Activated CD4-positive, CD25-positive, alpha-beta regulatory T cell (primary cell): ENCODE measurements at regions not wholly inside any gene's neighbourhood (a gene's known extent, or its start where the extent isn't known, plus 50 kb on each side); places are given as distances from the start of the nearest gene placed in this dataset.

ENCODE experiments used
- DNase-seq, 4 experiments: peaks; one replicate each; lab custom pipeline; 2025; lab: John Stamatoyannopoulos, UW

- DNase-seq: no peak
Measured at GRCh38 chr3:30221619-30222018, 384.8 kb upstream of the TGFBR2 start.

DNA sequence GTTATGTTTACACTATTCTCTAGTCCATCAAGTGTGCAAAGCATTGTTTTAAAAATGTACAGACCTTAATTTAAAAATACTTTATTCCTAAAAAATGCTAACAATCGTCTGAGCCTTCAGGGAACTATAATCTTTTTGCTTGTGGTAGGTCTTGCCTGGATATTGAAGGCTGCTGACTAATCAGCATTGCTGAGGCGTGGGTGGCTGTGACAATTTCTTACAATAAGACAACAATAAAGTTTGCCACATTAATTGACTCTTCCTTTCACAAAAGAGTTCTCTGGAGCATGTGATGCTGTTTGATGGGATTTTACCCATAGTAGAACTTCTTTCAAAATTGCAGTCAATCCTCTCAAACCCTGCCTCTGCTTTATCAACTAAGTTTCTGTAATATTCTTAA lies 384.0 kb upstream of the TGFBR2 start:
- DNase-seq: no peak

DNA sequence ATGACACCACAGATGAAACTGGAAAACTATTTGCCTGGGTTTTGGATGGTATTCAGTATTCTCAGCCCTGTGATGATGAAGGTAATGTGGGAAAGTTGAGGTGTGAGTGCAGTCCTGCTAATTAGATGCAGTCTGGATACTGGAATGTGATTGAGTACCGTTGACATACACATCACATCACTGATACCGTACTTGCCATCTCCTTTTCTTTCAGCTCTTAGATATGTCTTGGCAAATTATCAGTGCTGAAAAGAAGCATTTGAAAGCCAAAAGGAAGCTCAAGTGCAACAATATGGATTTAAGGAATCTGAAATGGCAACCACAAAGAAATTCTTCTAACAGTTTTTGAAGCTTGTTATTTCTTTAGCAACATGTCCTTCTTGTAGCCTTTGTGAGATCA lies 381.4 kb upstream of the TGFBR2 start:
- DNase-seq: no peak

GRCh38 chr3:30226601-30227151 lies 379.7 kb upstream of the TGFBR2 start:
- no peak for DNase-seq

- DNase-seq: no peak
Measured at GRCh38 chr3:30227571-30228301, 378.7 kb upstream of the TGFBR2 start.

- no peak for DNase-seq
Measured at GRCh38 chr3:30228302-30228631, 378.1 kb upstream of the TGFBR2 start.

DNA sequence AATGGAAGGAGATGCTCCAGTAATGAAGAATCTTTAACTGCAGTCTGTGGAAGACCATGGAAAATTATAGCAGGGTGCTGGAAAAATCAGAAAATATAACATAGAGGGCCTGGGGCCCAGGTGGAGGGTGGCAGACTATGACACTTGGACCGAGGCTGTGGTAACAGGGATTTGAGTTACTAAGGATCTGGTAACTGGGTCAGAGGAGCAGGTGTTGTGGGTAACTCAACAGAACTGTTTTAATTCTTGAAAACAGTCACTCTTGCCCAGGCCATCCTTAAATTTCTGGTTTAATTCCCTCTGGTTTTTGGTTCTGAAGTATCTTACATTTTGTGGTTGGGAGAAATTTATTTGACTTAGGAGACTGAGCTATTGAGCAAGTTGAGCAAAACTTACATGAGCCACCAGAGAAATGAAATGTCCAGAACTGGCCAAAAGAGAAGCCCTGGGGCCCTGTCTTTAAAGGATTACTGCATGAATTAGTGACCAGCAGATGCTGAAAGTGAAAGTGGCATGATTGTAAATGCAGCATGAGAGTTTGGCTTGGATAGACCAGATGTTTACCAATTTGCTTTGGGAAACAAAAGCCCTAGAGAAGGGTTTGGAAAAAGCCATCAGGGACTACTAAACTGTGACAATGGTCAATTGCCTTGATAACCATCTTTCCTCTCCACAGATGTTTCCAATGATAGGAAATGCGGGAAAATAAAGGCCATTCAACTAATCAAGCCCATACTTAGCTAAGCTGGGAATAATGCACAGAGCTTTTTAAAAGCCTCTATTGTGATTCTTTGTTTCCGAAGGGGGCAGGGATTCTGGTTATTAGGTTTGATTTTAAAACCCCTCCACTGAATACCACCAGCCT lies 374.9 kb upstream of the TGFBR2 start:
- no peak for DNase-seq

GRCh38 chr3:30232142-30232541 lies 374.3 kb upstream of the TGFBR2 start:
- DNase-seq: no peak

DNA sequence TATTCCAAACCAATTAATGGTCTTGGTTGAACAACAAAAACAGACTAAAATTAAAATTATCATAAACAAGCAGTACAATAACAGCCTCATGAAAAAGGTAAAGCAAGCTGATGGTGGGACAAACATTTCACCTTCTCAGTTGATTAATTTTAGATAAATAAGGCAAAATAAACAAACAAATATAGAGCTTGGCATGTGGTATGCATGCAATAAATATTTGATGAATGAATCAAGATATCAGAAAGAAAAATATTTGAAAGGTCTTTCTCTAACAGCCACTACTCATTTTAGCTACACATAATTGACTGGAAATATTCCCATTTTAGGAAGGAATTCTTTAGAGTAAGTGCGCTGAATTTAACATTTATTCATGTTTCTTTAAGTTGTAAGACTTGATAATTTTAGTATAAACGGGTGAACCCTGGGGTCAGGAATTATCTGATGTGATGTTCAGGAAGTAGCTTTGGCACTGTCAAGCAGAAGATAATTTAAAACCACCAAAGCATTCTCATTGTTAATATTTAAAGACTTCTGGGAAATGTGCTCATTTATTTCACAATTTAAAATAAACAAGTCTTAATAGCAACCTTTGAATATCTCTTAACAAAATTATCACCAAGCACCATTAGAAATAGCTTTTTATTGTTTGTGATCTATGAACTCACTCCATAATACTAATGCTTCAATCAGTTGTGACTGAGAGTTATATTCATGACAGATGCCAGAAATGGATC lies 372.3 kb upstream of the TGFBR2 start:
- no peak for DNase-seq

DNA sequence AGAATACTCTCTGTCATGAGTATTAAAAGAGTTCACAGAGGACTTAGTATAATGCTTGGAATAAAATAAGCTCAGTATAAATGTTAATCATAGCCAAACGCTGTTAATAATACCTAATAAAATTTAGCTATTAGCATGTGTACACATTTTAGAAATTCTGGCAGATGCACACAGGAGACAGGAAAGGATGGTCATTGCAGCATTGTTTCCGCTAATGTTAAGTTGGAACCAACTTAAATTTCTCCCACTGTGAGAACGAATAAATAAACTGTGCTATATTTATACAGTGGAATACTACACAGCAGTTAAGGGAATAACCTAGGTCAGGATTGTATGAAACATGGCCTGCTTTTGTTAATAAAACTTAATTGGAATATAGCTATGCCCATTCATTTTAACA lies 370.4 kb upstream of the TGFBR2 start:
- no peak for DNase-seq

GRCh38 chr3:30241721-30242120 lies 364.7 kb upstream of the TGFBR2 start:
- DNase-seq: no peak

DNA sequence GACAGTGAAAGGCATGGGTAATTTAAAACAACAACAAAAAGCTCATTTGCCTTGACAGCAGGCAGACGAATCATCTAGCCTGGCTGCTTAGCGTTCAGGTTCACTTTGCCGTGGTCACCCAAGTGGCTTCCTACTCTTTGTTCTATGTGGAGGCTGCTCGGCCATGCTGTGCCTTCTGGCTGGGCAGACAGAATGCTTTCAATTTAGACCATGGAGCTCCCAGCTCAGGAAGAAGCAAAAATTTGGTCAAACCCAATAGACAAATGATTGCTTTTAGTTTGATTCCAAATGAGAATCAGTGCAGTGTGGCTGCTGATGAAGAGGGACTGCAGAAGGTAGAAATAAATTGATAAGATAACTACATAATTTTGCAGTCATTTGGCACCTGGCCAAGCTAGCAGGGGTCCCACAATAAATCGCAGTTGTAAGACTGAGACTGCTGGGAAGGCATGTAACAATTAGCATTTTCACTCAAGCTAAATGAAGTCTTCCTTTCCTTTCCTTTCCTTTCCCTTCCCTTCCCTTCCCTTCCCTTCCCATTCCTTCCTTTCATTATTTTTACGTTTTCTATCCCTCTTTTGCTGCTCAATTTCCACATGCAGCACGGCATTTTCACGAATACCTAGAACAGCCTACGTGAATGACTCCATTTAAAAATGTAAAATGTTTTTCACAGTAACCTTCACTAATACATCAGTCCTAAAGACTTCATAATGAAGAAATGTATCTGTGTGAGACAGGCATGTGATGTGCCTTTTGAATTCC lies 360.4 kb upstream of the TGFBR2 start:
- no peak for DNase-seq

DNA sequence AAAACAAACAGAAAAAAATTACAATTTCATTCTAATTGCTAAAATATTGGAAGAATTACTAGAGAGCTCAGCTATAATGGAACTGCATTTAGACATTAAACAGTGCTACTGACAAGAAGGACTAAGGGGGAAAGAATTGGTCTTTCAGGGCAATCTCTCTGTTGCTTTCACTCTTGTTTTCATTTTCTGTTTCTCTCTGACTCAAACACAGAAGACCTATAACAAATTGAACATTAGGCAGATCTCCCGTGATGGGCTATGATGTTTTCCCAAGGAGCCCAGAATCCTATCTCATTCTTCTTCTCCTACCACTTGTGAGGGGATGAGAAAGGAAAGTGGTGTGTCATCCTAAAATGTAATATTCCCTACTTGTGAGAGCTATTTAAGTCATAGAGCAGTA lies 358.0 kb upstream of the TGFBR2 start:
- no peak for DNase-seq

DNA sequence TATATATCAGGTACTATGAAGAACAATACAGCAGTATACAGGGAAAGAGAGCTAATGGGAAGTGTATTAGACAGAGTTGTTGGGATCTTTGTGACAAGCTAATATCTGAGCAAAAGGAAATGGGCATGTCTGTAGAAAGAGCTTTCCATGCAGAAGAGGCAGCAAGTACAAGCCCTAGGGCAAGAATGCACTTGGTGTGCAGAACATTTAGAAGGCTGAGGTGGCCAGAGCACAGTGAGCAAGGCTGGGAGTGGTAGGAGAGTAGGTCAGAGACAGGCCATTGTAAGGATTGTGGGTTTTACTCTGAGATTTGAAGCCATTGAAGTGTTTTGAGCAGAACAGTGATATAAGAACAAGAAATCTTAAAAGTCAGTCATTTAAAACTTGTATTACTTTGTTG lies 353.9 kb upstream of the TGFBR2 start:
- DNase-seq: no peak

DNA sequence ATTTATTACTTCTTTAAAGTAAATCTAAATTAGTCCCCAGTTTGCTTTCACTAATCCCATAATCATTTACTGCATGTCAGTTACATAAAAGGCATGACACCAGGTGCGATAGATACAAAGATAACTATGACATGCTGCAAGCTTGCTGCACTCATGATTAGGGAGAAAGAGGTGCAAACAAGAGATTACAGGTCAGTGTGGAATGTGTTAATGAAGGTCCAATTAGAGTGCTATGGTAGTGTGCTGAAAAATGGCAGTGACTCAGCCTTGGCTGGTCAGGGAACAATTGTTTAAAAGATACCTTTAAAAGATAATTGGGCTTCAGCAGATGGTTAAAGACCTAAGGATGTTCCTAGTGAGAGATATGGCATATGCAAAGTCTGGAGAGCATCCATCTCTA lies 352.6 kb upstream of the TGFBR2 start:
- DNase-seq: no peak

DNA sequence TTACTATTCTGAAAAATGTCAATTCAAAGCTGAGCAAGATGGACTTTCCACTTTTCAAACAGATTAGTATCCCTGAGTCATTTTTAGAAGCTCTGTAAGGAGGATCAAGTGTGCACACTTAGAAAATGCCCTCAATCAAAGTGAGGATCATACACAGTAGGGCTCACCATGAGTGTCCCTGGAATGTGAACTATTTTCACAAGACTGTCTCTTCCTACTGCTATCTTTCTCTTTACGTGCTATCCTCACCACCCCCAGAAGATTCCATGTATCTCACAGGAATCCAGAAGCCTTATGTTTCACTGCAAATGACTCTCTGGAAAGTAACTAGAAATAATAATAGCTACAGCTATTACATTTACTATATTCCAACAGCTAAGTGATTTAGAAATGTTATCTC lies 349.9 kb upstream of the TGFBR2 start:
- no peak for DNase-seq

DNA sequence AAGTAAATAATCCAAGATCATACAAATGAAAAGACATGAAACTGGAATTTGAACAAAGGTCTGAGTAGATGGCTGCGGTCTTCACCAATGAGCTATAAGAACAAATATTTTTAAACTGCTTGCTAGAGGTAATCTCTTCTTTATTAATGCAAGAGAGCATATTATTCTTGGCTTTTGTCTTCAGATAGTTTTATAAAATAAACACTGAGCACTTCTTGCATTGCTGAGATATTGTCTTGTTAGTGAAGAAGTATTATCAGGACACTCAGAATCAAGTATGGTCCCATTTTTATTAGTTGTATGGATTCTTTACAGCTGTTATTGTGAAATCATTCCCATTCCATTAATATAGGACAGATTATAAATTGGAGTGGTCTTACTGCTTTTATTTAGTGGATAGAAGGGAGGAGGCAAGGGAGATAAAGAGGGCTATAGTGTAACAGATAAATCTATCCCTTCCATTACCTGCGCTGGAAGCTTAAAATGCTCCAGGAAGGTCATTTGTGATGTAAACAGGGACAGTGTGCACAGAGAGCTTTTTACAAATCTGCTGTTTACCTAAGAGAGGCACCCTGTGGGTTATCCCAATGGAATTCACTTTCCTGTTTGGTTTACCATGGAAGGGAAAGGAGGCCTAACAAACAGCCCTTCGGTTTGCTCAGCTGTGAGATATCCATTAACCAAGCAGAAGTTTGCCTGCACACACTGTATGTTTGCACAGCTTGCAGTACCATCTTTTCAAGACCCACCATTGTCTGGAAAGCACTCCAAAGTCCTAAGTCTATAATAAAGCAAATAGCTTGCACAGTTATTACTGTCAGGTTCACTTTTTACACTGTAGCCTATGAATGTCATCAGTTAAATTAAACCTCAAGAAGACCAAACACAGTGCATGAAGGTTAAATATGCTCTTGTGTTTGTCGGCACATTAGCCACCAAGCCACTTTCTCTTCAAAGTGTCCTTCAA lies 347.7 kb upstream of the TGFBR2 start:
- no peak for DNase-seq

GRCh38 chr3:30259730-30260129 lies 346.7 kb upstream of the TGFBR2 start:
- no peak for DNase-seq

DNA sequence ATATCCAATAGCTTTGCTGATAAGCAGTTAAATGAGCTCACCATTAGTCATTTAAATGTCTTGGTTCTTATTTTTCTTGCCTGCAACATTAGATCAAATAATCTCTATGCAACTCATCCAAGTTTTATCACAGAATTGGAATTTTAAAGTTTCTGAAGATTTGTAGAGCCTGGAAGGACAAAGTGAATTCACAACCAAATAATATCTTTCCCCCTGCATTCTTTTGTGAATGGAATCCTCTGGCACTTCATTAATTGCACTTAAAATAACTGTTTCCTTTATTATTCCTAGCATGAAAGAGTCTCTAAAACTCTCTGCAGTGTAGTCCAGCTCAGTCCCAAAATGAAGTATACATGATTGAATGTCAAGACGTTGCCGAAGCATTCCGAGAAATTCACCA lies 345.6 kb upstream of the TGFBR2 start:
- DNase-seq: no peak

- no peak for DNase-seq
Measured at GRCh38 chr3:30263238-30263924, 343.0 kb upstream of the TGFBR2 start.
